ENCODE measurements at regions not wholly inside any gene's neighbourhood (a gene's known extent, or its start where the extent isn't known, plus 50 kb on each side); places are given as distances from the start of the nearest gene placed in this dataset.
A peak's percentile ranks its signal among the peaks of the same experiment; 100 is the strongest.

DNA sequence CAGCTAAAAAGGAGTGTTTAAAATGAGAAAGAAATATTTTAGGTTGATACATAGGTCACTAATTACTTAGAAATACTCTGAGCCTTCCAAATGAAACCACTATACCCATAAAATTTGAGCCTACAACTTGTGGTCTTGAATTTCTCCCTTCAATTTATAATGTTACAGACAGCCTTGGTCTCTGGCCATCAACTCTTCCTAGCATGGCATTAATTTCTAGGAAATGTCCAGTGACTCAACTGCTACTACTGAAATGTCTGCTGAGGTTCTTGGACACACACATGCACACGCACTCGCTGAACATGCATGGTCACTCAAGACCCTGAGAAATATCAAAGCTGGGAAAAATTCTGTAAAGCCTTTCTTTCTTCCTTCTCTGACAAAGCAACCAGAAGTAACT, 61.1 kb upstream of the SAMSN1 start:
- Histone ChIP-seq H3K27me3 (ENCODE audit: insufficient read depth) (no peaks in the 10 kb centered on the region), H4K20me1 (ENCODE audit: insufficient read depth) (no peaks in the 10 kb centered on the region), H3K9me3 (no peaks in the 10 kb centered on the region), H3K27ac (ENCODE audit: low read depth in 2 of 2, low read length in 1 of 2) (no peak overlapping the region), H3F3A (replicated peaks; ENCODE audit: insufficient read depth) (no peaks in the 10 kb centered on the region), H3K4me3 (ENCODE audit: low read depth in 2 of 2, low read length in 1 of 2) (no peak overlapping the region), H3K79me2 (ENCODE audit: insufficient read depth) (no peaks in the 10 kb centered on the region), H3K4me2 (no peak overlapping the region), H3K36me3 (replicated peaks in 1 of 2; ENCODE audit: control insufficient read depth in 1 of 2, insufficient read depth in 2 of 2, low read length in 1 of 2) (no peaks in the 10 kb centered on the region), H3K4me1 (ENCODE audit: control insufficient read depth in 1 of 2, insufficient read depth in 2 of 2, low read depth in 1 of 2, low read length in 1 of 2) (no peaks in the 10 kb centered on the region), H3K9me2 (no peaks in the 10 kb centered on the region), H2AFZ (ENCODE audit: low read depth) (no peak overlapping the region), H3K9ac (no peak overlapping the region)
- no peak for DNase-seq
- ChIA-PET POLR2A (no interaction called here), CTCF (no interaction called here)
- TF ChIP-seq, protein P1, sequence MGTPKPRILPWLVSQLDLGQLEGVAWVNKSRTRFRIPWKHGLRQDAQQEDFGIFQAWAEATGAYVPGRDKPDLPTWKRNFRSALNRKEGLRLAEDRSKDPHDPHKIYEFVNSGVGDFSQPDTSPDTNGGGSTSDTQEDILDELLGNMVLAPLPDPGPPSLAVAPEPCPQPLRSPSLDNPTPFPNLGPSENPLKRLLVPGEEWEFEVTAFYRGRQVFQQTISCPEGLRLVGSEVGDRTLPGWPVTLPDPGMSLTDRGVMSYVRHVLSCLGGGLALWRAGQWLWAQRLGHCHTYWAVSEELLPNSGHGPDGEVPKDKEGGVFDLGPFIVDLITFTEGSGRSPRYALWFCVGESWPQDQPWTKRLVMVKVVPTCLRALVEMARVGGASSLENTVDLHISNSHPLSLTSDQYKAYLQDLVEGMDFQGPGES (IDR thresholded peaks at IDR 0.05; ENCODE audit: low read depth, low read length), result no peak
- TF ChIP-seq TEAD4 (IDR thresholded peaks at IDR 0.05; ENCODE audit: borderline replicate concordance, insufficient read depth), result no peak
- TF ChIP-seq GABPA (IDR thresholded peaks at IDR 0.05; ENCODE audit: low read depth), result no peak
- no peak for TF ChIP-seq FOSL2 (IDR thresholded peaks at IDR 0.05; ENCODE audit: borderline replicate concordance, low read depth)
- TF ChIP-seq, protein P2, sequence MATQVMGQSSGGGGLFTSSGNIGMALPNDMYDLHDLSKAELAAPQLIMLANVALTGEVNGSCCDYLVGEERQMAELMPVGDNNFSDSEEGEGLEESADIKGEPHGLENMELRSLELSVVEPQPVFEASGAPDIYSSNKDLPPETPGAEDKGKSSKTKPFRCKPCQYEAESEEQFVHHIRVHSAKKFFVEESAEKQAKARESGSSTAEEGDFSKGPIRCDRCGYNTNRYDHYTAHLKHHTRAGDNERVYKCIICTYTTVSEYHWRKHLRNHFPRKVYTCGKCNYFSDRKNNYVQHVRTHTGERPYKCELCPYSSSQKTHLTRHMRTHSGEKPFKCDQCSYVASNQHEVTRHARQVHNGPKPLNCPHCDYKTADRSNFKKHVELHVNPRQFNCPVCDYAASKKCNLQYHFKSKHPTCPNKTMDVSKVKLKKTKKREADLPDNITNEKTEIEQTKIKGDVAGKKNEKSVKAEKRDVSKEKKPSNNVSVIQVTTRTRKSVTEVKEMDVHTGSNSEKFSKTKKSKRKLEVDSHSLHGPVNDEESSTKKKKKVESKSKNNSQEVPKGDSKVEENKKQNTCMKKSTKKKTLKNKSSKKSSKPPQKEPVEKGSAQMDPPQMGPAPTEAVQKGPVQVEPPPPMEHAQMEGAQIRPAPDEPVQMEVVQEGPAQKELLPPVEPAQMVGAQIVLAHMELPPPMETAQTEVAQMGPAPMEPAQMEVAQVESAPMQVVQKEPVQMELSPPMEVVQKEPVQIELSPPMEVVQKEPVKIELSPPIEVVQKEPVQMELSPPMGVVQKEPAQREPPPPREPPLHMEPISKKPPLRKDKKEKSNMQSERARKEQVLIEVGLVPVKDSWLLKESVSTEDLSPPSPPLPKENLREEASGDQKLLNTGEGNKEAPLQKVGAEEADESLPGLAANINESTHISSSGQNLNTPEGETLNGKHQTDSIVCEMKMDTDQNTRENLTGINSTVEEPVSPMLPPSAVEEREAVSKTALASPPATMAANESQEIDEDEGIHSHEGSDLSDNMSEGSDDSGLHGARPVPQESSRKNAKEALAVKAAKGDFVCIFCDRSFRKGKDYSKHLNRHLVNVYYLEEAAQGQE (IDR thresholded peaks at IDR 0.05; ENCODE audit: low read depth, low read length), result no peak
- no peak for TF ChIP-seq GATA2 (CRISPR knock-in tag; IDR thresholded peaks at IDR 0.05)
- TF ChIP-seq NRF1 (IDR thresholded peaks at IDR 0.05; ENCODE audit: low read depth, low read length), result no peak
- no peak for TF ChIP-seq JUND (IDR thresholded peaks at IDR 0.05)
- no peak for TF ChIP-seq ELF1 (IDR thresholded peaks at IDR 0.05)
- TF ChIP-seq, protein P3, sequence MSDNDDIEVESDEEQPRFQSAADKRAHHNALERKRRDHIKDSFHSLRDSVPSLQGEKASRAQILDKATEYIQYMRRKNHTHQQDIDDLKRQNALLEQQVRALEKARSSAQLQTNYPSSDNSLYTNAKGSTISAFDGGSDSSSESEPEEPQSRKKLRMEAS (IDR thresholded peaks at IDR 0.05; ENCODE audit: low read depth), result no peak
- no peak for TF ChIP-seq EZH2phosphoT487 (IDR thresholded peaks at IDR 0.05; ENCODE audit: borderline replicate concordance, low read depth)
- no peak for TF ChIP-seq TCF12 (IDR thresholded peaks at IDR 0.05)
- 8% methylated on average over 2 of the region's 2 CpGs for WGBS (ENCODE audit: low lambda C conversion rate)

DNA sequence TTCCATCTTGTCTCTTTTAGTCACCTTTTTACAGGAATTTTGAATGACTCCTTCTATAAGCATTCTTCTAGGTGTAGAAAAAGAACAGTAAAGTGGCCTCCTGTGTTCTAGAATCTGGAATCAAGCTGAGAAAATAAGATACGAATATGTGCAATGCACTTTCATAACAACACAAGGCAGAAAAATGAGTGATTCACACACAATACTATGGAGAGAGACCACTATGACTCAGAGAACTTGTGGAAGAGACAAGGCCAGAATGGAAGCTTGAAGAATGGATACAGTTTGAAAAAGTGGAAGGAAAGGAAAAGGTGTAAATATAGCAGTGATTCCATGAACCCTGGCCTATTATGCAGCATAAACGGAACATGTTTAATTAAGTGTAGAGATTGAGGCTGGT, 57.1 kb upstream of the SAMSN1 start:
- Histone ChIP-seq H3K27ac (ENCODE audit: low read depth in 2 of 2, low read length in 1 of 2) (no peak overlapping the region), H3K36me3 (replicated peaks in 1 of 2; ENCODE audit: control insufficient read depth in 1 of 2, insufficient read depth in 2 of 2, low read length in 1 of 2) (no peaks in the 10 kb centered on the region)

More for the DNA sequence above, 57.1 kb upstream of the SAMSN1 start:
- POLR2A ChIA-PET, result no interaction called here
- Histone ChIP-seq H3K4me3 (ENCODE audit: low read depth in 2 of 2, low read length in 1 of 2) (no peak overlapping the region), H3F3A (replicated peaks; ENCODE audit: insufficient read depth) (no peaks in the 10 kb centered on the region), H2AFZ (ENCODE audit: low read depth) (no peak overlapping the region), H3K9ac (no peak overlapping the region), H4K20me1 (ENCODE audit: insufficient read depth) (no peaks in the 10 kb centered on the region), H3K27me3 (ENCODE audit: insufficient read depth) (no peaks in the 10 kb centered on the region), H3K4me2 (peak overlapping the region; percentile 27), H3K9me3 (no peaks in the 10 kb centered on the region), H3K79me2 (ENCODE audit: insufficient read depth) (no peaks in the 10 kb centered on the region), H3K4me1 (ENCODE audit: control insufficient read depth in 1 of 2, insufficient read depth in 2 of 2, low read depth in 1 of 2, low read length in 1 of 2) (no peaks in the 10 kb centered on the region), H3K9me2 (no peaks in the 10 kb centered on the region)
- 2% methylated on average over 2 of the region's 2 CpGs for WGBS (ENCODE audit: low lambda C conversion rate)
- CTCF ChIA-PET, result no interaction called here
- no peak for DNase-seq
- no peak for TF ChIP-seq TAF1 (IDR thresholded peaks at IDR 0.05; ENCODE audit: borderline replicate concordance, low read depth, low read length)
- TF ChIP-seq JUND (IDR thresholded peaks at IDR 0.05), result peak; percentile 22; the same call in 1 of the 2 replicates
- TF ChIP-seq FOSL2 (IDR thresholded peaks at IDR 0.05; ENCODE audit: borderline replicate concordance, low read depth), result peak; percentile 46; the same call in 1 of the 2 replicates
- TF ChIP-seq, protein P4, sequence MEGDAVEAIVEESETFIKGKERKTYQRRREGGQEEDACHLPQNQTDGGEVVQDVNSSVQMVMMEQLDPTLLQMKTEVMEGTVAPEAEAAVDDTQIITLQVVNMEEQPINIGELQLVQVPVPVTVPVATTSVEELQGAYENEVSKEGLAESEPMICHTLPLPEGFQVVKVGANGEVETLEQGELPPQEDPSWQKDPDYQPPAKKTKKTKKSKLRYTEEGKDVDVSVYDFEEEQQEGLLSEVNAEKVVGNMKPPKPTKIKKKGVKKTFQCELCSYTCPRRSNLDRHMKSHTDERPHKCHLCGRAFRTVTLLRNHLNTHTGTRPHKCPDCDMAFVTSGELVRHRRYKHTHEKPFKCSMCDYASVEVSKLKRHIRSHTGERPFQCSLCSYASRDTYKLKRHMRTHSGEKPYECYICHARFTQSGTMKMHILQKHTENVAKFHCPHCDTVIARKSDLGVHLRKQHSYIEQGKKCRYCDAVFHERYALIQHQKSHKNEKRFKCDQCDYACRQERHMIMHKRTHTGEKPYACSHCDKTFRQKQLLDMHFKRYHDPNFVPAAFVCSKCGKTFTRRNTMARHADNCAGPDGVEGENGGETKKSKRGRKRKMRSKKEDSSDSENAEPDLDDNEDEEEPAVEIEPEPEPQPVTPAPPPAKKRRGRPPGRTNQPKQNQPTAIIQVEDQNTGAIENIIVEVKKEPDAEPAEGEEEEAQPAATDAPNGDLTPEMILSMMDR (IDR thresholded peaks at IDR 0.05), result no peak

All from SK-N-SH (cell line).